ENCODE measurements at regions not wholly inside any gene's neighbourhood (a gene's known extent, or its start where the extent isn't known, plus 50 kb on each side); places are given as distances from the start of the nearest gene placed in this dataset.

DNA sequence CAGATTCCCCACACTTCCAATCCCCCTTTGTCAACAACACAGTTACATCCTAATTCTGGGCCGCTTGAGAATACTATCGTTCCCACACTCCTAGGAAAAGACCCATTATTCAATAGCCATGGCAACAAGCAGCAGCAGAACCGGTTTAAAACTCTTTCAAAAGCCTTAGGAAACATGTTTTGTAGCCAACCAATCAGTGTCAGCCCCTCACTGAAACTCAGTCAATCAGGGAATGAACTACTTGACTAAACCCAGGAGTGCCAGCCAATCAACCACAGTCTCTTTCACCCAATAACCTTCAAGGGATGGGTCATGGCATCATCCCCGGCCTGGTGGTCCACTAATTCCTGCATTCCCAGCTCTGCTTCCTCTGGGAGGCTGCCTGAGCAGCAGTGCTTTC lies 204.8 kb upstream of the HS6ST1 start:
- no peak for DNase-seq (ENCODE audit: low read depth in 3 of 3, low spot score in 1 of 3)

DNA sequence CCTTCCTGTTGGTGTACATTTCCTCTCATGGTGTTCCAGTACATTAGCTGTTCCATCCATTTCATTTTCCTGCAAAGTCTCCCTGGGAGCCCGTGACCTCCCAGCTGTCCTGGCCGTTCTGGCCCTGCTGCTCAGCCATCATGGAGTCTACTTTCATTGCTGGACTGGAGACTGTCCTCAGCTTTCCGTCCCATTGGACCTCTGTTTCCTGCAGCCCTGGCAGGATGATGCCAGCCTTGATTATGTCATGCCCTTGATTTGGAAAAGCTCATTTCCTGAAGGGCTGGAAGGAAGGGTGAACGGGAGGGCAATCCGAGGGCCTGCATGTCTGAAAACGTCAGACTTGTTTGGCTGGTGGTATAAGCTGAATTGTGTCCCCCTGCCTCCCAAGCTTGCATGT lies 205.5 kb upstream of the HS6ST1 start:
- no peak for DNase-seq (ENCODE audit: low read depth in 3 of 3, low spot score in 1 of 3)

DNA sequence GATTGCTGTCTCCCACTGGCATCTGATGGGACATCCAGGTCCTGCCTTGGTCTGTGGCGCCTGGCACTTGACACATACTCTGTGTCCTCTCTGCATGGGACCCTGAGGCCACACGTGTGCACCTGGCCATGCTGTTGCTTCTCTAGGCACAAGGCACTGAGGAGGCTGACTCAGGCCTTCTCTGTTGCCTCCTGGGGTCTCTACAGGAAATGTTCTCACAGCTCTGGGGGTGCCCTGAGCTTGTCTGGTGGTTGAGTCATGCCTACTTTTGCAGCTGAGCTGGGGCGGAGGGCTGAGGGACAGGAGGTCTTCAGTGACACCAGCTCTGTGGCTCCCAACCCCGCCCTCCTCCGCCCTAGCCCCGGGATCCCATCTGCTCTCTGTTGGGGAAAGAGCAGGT lies 207.0 kb upstream of the HS6ST1 start:
- DNase-seq (ENCODE audit: low read depth in 3 of 3, low spot score in 1 of 3), result no peak

DNA sequence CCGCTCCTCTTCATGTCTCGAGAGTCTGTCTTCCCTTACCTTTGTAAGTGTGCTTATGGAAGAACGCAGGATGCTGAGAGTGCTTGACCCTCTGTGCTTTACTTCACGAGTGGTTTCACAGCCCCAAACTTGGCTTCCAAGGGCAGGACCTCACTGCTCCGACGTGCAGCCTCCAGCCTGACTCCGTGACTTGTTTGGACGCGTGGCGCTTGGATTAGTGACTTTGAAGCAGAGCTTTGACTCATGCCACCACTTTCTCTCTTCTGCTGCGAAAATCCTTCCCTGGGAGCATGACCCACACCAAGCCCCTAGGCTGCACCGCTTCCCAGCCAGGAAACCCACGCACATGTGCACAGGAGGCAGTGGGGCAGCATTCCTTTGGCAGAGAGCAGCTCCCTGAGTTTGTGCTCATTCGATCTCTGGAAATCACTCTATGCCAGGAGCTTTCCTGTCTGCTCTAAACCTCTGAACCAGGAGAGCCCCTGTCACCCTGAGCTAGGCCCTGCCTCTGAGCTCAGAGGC lies 207.8 kb upstream of the HS6ST1 start:
- DNase-seq (ENCODE audit: low read depth in 3 of 3, low spot score in 1 of 3), result no peak

DNA sequence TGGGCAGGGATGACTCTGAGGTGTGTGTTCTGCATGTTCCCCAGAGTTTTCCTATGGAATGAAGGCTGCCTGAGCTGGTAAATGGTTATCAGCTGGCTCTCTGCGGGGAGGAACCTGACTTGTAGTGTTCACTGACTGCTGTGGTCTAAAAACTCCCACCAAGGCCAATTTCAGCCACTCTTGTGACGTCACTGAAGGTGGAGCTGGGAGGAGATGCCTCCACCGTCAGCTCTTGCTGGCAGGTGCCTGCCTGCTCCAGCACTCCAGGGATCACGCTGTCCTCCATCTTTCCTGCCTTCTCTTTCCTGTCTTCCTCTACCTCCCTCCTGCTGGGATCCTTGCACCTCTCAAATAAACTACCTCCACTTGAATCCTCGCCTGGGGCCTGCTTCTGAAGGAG lies 209.5 kb upstream of the HS6ST1 start:
- DNase-seq (ENCODE audit: low read depth in 3 of 3, low spot score in 1 of 3), result no peak

DNA sequence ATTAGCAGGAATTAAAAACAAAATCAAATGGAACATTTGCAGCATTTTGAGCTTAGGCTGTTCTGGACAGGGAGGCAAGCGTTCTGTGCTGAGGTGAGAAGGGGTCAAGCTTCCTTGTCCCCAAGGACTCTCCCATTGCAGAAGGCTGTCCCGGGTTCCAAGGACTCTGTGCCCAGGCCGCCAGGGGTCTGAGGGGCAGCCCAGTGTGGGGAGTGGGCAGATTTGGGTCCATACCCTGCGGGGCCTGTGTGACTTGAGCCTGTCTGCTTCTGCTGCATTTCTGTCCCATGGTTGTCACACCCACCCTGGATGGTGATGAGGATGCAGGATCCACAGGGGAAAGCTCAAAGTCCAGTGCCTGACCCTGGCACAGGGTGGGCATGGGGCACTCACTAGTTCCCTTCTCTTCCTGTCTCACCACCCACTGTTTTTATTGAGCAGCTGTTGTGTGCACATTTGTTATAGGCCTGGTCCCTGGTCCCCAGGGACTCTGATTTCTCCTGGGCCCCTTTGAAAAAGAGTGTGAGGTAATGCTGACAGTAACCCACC lies 211.4 kb upstream of the HS6ST1 start:
- DNase-seq (ENCODE audit: low read depth in 3 of 3, low spot score in 1 of 3), result no peak

DNA sequence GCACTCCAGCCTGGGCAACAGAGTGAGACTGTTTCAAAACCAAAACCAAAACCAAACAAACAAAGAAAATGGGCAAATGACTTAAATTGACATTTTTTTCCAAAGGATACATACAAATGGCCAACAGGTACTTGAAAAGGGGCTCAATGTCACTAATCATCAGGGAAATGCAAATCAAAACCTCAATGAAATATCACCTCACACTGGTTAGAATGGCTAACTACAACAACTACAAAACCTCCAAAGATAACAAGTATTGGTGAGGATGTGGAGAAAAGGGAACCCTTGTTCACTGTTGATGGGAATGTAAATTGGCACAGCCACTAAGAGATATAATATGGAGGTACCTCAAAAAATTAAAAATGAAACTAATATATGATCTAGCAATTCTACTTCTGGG lies 213.2 kb upstream of the HS6ST1 start:
- DNase-seq (ENCODE audit: low read depth in 3 of 3, low spot score in 1 of 3), result no peak

DNA sequence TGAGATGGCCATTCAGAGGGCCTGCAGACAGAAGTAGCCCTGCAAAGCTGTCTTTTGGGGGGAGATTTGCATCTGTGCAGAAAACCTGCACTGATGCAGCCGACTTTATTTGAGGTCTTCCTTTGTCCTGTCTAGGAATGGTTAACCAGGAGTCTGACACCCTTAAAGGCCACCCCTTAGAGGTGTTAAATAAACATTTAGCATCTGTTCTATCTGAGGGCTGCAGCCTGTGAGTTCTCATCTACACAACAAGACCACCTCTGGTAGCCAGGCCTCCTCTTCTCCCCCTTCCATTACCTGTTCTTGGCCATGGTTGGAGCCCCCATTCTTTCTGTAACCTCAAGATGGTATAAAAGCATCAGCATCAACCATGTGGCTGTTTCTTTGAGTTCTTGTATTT lies 214.4 kb upstream of the HS6ST1 start:
- no peak for DNase-seq (ENCODE audit: low read depth in 3 of 3, low spot score in 1 of 3)

DNA sequence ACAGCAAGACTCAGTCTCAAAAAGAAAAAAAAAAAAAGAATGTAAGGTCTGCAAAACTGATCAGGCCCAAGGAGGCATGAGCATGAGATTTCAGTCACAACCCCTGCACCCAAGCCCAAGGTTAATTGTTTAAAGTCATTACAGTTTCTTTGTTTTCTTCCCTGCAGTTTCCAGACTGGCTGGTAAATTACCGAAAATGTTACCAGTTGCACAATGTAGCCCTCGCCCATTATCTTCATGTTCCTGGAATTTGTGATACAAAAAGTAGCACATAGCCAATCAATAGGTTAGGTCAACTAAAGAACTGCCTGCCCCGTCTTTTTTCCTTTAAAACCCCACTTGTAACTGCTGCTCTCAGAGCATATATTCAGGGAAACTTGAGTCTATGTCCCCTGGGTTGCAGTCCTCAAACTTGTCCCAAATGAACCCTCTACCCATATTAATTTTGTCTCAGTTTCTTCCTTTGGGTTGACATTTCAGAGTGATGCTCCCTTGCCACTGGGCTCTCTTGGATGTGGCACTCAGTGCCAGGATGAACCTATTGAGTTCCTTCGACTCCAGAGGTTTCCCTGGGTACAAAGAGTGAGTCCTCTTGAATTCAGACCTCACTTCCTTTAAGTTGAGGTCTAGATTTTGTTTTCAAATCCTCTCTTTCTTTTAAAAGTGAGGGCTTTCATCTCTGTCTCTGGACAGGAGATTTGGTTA lies 216.2 kb upstream of the HS6ST1 start:
- DNase-seq (ENCODE audit: low read depth in 3 of 3, low spot score in 1 of 3), result no peak

DNA sequence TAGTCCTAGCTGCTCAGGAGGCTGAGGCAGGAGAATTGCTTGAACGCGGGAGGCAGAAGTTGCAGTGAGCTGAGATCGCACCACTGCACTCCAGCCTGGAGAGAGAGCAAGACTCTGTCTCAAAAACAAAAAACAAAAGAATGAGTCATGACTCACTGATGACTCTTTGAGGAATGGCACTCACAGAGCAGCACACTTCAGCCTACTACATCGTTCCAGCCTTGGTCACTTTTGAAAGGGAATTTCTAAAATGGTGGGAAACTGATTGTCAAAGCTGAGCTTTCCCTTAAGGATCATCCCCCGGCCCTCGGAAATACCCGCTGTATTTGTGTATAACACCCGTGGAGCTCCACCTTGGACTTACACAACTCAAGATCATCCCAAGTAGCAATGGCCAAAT lies 217.3 kb upstream of the HS6ST1 start:
- DNase-seq (ENCODE audit: low read depth in 3 of 3, low spot score in 1 of 3), result no peak

DNA sequence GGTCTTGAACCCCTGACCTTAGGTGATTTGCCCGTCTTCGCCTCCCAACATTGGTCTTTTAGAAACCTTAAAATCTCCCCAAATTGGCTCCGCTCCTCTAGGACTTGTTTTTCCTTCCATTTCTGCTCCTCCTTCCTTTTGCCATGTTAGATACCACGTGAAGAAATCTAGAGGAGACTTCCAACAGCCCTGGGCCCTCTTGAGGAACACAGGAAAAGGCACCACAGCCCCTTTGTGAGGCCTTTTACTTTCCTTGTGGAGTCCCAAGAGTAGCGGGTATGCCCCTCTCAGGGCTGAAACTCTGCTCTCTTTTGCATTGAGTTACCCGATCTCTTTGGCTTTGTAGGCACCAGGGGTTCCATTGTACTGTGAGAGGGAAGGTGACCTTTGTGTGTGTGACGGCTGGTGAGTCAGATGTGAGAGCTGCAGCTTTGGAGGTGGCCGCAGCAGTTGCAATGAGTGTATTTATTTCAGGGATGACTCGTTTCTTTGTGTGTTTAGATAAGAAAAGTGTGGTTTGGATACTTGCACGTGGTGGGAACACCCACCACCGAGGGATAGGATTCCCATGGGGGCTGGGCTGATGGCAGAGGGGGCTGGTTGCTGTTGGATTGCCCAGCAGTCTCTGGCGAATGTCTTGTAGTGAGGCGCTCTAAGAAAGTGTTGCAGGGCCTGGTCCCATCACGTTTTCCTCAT lies 218.4 kb upstream of the HS6ST1 start:
- no peak for DNase-seq (ENCODE audit: low read depth in 3 of 3, low spot score in 1 of 3)

DNA sequence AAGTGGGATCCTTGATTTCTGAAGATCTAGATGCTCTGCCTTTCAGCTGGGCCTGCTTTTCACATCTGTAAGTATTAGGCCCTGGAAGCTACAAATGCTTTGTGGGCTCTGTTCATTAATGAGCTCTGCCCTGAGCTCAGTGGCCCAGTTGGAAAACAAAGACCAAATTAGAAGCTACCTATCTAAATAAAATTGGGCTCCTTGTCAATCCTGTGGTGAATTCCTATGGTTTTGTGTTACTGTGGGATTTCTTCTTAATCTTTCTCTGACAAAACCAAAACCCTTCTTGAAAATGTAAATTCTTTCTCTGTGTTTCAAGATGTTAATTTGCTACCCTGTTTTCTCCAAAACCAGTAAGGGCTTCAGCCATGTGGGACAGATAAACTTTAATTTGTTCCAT lies 219.0 kb upstream of the HS6ST1 start:
- no peak for DNase-seq (ENCODE audit: low read depth in 3 of 3, low spot score in 1 of 3)

DNA sequence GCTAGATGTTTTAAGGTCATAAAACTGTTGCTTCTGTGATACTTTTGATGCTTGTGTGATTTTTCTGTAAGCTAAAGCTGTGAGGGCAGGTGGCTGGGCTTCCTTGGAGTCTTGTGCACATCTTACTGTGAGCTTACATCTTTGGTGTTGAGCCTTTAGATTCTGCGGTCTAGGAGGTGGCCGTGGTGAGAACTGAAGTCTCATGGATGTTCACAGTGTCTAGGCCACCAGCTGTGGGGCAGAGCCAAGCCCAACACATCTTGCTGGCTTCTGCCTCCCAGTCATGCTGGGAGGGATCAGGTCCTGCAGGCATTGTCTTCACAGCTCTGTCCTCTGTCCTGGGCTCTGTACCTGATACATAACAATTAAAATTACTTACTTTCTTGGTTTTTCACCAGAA lies 219.7 kb upstream of the HS6ST1 start:
- no peak for DNase-seq (ENCODE audit: low read depth in 3 of 3, low spot score in 1 of 3)

DNA sequence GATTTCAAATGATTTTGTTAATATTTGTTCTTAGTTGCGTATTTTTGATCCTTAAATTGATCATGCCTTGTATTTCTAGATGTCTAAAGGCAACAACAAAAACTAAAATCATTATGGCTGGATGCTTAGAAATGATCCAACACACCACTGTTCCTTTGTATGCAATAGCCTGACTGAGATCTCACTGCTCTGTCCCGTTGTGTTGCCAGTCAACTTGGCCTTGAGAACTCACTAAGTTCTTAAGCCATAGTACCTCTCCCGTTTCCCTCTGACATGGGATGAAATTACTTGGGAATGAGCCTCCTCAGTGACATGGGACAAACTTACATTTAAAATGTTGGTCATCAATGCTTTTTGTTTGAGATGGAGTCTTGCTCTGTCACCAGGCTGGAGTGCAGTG lies 222.0 kb upstream of the HS6ST1 start:
- DNase-seq (ENCODE audit: low read depth in 3 of 3, low spot score in 1 of 3), result no peak

DNA sequence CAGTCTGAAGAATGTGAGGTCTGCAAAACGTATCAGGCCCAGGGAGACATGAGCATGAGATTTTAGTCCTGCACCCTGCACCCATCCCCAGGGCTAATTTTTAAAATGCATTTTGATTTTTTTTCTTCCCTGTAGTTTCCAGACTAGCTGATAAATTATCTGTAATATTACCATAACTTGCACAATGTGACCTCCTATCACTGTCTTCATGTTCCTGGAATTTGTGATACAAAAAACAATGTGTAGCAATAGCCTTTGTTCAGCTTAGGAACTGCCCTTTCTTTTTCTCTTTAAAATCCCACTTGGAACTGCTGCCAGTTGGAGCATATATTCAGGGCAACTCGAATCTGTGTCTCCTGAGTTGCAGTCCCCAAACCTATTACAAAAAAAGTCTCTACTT lies 222.8 kb upstream of the HS6ST1 start:
- DNase-seq (ENCODE audit: low read depth in 3 of 3, low spot score in 1 of 3), result no peak

DNA sequence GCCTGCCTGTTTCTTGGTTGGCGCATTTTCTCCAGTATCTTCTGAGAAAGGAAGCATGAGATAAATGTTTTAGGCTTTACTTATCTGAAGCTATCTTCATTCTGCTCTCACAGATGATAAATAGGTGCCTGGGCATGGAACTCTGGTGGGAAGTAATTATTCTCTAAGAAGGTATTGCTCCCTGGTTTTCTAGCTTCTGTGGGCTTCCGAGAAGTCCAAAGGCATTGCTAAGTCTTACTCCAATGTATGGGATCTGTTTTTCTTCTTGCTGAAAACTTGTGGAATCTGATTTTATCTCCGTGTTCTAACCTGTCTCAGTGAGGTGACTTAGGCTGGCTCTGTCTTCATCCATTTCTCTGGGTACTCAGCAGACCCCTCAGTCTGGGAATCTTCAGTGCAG lies 224.4 kb upstream of the HS6ST1 start:
- DNase-seq (ENCODE audit: low read depth in 3 of 3, low spot score in 1 of 3), result no peak

DNA sequence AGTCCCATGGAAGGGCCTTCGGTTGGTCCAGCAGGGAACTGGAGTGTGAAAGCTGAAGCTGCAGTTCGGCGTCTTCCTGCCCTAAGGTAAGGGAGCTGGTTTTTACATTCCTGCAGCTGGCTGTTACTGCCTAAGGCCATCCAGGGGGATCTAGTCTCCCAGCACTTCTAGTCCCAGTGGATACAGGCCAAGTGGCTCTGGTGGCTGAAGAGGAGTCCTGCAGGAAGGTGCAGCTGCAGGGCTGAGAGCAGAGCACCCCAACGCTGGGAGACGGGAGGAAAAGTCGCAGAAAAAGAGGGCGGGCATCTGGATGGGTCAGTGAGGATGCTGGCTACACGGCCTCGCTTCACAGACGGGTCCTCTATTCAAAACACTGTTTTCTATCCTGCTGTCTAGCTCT lies 225.0 kb upstream of the HS6ST1 start:
- no peak for DNase-seq (ENCODE audit: low read depth in 3 of 3, low spot score in 1 of 3)

DNA sequence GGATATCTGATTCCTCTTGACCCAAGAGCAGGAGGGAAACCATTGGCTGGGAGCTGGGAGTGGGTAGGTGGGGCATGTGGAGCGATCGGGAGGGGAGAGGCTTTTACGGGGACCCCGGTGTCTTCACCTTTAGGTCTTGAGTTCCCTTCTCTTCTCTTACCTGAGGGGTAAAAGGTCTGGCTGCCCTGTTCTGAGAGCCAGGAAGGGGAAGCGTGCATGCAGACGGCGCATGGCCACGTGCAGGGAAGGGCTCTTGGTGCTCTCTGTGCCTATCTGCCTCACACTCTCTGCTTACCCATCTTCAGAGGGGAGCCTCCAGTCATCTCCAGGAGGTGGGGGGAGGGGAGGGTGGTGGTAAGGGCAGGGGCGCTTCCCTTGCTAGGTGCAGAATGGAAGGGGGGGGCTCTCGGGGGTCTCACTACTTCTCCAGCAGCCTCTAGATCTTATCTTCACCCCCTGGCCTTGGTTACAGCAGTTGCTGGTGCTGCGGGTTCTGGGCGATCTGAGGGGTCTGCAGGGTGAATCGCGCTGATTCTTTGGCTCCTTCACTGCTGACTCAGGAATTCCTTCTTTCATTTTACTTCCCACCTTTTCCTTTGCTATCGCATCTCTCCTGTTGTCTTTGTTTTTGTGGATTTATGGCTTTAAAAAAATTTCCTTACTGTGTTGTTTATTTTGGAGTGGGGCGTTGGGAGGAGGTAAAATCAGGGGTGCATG lies 225.8 kb upstream of the HS6ST1 start:
- no peak for DNase-seq (ENCODE audit: low read depth in 3 of 3, low spot score in 1 of 3)

DNA sequence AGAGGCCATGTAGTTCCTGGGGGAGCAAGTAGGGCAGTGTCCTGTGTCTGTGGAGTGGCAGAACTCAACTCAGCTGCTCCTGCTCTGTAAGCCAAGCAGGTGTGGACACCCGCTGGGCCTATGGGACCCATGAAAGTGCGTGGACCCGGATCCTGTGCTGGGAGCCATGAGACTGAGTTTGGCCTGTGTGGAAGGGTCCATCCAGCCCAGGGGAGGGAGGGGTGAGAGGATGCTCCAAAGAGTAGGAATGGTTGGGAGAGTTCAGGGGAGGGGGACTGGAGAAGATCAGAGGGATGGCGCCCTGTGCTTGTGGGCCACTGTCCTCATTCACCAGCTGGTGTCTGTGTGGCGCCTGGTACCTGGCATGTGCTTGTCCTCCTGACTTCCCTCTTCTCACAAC lies 226.4 kb upstream of the HS6ST1 start:
- no peak for DNase-seq (ENCODE audit: low read depth in 3 of 3, low spot score in 1 of 3)

DNA sequence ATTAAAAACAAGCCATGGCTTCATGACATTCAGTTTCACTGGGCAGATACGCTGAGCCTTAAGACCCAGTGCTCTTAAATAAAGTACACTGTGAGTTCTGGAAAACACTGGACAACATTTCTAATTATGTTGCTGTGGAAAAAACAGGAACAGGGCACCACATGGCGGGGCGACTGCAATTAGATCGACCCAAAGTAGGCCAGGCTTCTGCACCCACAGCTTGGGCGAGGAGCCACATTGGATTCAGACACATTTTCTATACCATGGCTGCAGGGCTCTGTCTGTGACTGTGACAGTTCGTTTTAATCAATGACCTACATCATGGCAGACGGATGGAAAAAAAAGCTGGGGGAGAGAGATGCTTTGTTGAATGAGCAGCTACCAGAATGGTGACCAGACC lies 227.2 kb upstream of the HS6ST1 start:
- no peak for DNase-seq (ENCODE audit: low read depth in 3 of 3, low spot score in 1 of 3)

DNA sequence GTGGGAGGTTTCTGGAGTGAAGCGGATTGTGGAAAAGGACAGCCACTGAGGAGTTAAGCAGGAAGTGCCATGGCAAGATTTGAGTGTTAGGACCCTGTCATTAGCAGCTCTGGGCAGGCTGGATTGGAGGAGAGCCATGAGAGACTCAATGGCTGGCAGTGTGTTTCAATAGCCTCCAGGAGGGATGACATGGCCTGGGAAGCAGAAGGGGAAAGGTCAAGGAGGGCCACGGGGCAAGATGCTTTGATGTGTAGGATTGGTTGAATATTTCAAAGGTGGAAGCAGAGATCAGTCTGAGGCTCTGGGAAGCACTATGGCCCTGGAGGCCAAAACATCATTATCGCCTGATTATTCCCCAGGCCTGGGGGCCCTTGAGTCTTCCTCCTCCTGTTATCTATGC lies 229.0 kb upstream of the HS6ST1 start:
- DNase-seq (ENCODE audit: low read depth in 3 of 3, low spot score in 1 of 3), result no peak

DNA sequence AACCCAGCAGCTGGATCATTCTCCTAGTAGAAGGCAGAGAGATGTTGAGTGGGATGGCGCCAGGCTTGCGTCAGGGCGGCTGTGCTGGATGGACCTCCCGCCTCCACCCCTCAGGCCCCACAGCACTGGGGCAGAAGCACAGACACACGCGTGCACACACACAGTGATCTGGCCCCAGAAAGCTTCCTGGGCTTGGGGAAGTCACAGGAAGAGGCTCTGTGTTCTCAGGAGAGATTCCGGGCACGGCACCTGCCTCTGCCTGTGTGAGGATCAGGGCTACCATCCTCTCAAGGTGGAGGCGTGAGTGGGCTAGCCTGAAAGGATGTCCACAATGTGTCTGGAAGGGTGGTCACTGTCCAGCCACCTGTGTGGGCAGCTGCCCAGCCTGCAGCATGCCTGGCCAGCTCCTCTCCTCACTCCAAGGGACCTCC lies 229.8 kb upstream of the HS6ST1 start:
- DNase-seq (ENCODE audit: low read depth in 3 of 3, low spot score in 1 of 3), result no peak

Measured in stimulated activated CD4-positive, alpha-beta T cell treated with anti-CD3 and anti-CD28 coated beads, TNF-alpha, amount 100 ng/mL, for 1 hour (primary cell).